Endometrial microvascular endothelial cells (primary cell): ENCODE measurements at regions not wholly inside any gene's neighbourhood (a gene's known extent, or its start where the extent isn't known, plus 50 kb on each side); places are given as distances from the start of the nearest gene placed in this dataset.
"Not testable (repeated sequence)": the region's sequence is repeated elsewhere in the genome, so short reads cannot be mapped to it uniquely, and the experiment has no call there.

ENCODE experiments used
- in situ Hi-C: cut with HindIII; loops from 2 replicates; pipeline ENCODE4 v1.10.0; 2017; ENCODE audit warnings: low sequenced_read_pairs, low pct_unique_long_range_greater_than_20kb; ENCODE audit errors: inconsistent ontology term

DNA sequence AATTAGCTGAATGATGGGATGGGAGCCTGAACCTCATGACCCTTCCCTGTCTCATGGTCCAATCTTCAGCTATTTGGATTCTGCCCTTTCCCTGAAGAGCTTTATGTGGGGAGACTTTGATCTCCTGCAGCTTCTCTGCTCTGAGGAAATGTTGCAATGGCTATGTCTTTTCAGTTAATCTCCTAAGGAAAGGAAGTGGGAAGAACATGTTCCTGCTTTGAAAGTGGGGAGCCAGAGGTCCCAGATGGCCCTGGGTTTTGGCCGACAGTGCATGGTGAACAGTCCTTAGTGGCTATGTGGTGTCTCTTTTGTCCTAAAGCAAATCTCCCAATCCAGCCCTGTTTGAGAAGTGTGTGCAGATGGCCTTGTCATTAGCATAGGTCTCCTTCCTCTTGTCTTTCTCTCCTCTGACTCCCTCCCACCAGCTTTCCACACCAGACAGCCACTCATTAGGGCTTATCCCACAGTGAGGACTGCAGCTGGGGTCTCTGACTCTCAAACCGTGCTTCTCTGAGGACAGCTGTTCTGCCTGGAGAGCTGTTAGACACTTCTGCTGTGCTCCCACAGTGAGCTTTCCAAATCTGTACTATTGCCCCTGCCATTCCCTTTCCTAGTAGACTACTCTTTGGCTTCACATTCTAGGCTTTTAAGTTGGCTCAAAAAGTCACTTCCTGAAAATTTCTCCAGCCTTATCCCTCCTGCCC is 365.8 kb upstream of the UMPS start:
- in situ Hi-C loops = no loop called here

DNA sequence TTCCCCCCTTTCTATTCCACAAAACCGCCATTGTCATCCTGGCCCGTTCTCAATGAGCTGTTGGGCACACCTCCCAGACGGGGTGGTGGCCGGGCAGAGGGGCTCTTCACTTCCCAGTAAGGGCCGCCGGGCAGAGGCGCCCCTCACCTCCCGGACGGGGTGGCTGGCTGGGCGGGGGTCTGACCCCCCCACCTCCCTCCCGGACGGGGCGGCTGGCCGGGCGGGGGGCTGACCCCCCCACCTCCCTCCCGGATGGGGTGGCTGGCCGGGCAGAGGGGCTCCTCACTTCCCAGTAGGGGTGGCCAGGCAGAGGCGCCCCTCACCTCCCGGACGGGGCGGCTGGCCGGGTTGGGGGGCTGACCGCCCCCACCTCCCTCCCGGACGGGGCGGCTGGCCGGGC is 363.6 kb upstream of the UMPS start:
- in situ Hi-C loops = not testable (repeated sequence)

DNA sequence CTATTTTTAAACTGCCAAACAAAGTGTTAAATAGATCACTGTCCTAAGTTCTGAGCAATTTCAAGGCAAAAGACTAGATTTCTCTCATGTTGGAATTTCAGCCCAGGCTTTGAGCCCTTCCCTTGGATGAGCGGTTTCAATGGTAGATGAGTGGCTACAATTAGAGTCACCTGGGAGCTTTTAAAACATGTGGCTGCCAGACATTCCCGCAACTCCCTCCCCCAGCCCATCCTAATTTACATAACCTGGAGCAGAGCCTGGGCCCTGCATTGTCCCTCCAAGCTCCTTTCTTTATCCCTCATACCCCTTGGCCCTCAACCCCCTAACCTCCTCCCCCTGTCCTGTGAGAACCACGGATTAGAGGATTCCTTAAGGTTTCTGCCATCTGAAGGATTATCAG is 357.5 kb upstream of the UMPS start:
- in situ Hi-C loops = no loop called here

DNA sequence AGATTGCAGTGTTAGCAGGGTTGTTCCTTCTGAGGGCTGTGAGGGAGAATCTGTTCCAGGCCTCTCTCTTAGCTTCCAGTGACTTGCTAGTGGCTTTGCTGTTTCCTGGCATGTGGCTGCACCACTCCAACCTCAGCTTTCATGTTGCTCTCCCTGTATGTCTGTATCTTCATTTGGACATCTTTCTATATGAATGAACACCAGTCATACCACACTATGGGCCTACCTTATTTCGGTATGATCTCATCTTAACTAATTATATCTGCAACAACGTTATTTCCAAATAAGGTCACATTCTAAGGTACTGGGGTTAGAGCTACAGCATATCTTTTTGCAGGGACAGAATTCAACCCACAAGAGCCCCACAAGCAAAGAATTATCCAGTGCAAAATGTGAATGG is 356.7 kb upstream of the UMPS start:
- in situ Hi-C loops = no loop called here

DNA sequence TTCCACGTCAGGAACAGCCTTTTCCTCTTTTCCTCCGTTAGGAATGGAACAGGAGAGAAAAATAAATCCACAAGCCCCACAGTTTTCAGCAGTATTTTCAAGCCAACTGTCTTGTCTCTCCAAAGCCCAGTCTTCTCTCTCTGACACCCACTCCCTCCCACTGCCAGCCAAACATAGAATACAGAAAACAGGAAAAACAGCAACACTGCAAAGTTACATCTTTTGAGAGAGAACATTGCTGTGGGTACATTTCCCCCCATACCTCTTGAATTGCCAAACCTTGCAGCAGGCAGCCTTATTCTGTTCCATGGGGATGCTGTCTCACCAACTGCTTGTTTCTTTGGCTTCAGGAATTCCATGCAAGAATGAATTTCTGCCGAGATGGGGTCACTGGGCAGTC is 355.7 kb upstream of the UMPS start:
- in situ Hi-C loops = no loop called here

DNA sequence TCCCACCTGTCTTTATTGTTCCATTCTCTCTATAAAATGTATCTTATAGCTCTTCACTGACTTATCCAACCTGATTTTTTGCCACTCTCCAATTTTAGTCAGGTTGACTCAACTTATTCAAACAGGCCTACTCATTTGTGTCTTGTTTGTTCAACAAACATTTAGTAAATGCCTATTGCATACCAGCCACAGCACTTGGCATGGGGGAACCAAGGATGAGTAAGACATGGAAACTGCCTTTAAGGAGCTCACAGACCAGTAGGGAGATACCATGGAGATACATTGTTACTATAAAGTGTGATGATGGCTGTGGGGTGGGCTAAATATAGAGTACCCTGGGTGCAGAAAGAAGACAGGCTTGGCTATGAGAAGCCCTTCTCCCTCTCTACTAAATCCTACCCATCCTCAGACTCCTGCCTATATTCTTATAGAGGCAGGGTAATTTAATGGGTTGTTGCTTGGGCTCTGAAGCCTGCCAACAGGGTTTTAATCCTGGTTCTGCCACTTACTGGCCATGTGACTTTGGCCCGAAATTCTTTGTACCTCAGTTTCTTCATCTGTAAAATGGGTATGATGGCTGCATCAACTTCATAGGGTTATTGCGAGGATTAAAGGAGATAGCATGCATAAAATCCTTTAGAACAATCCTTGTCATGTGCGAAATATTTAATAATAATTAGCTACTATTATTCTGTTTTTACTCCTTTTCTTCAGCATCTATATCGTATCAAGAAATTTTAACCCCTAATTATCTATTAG is 348.5 kb upstream of the UMPS start:
- in situ Hi-C loops = no loop called here

DNA sequence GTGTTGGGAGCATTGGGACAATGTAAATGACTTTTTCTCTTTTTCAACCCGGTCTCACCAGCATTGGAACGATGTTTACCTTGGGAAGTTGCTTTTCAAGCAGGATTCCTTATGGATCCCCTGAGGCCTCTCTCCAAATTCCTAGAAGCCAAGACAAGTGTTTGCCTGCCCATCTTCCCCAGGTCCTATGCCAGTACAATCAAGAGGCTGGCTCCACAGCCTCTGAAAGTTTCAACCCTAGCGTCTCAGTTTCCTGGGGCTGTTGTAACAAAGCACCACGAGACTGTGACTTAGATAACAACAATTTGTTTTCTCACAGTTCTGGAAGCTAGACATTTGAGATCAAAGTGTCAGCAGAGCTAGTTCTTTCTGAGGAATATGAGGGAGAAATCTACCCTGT is 347.2 kb upstream of the UMPS start:
- in situ Hi-C loops = no loop called here

DNA sequence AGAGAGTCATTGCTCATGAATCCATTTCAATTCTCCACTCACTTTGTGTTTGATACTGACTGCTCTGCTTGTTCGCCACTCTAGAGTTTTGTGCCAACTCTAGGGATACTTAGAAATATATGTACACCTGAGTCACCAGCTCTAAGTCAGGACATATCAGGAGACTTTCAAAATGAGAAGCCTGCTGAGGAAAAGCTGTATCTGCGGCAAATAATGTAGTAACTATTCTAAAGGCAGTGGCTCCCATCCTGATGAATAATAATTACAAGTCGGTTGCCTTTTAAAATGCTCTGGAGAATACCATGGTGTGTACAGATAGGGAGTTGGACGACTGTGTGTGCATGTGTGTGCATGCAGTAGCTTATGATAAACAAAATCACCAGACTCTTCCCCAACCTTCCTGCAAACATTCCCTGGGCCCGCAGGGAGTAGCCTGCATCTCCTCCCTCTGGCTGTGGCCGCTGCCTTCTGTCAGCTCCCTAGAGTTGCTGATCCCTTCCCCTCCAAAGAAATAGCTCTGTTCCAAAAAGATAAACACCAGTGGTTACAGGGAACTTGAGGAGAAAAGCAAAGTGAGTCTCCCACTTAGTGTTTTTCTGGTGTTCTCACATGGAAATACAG is 346.3 kb upstream of the UMPS start:
- in situ Hi-C loops = no loop called here

DNA sequence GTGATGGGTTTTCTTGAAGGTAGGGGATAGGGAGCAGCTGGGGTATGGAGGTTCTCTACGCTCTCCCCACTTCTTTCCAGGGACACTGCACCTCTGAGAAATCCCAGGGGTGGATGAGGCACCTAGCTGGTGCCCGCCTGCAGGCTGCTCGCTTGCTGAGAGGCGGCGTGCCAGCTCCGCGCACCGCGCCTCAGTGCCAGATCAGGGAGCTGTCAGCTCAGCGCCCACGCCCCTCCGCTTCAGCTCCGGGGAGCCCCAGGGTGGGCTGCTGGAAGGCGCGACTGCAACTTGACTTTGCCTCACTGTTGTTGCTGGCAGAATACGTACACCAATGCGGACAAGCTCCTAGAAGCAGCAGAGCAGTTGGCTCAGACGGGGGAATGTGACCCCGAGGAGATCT is 345.7 kb upstream of the UMPS start:
- in situ Hi-C loops = no loop called here

DNA sequence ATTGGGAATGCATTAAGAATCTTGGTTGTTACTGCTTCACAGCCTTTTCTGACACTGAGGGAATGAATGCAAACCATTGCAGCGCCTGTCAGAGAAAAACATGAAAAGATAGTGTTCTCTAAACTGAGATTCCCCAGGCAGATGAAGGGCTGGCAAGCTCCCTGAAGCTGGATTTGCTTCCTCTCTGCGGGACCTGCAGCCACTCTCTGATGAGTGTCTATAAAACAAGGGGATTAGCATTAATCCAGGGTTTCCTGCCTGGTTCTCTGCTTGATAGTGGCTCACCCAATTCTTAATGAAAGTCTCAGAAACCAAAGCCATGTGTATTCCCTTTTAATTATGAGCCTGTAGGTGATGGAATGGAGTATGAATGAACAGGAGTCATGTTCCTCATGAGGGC is 344.3 kb upstream of the UMPS start:
- in situ Hi-C loops = no loop called here

DNA sequence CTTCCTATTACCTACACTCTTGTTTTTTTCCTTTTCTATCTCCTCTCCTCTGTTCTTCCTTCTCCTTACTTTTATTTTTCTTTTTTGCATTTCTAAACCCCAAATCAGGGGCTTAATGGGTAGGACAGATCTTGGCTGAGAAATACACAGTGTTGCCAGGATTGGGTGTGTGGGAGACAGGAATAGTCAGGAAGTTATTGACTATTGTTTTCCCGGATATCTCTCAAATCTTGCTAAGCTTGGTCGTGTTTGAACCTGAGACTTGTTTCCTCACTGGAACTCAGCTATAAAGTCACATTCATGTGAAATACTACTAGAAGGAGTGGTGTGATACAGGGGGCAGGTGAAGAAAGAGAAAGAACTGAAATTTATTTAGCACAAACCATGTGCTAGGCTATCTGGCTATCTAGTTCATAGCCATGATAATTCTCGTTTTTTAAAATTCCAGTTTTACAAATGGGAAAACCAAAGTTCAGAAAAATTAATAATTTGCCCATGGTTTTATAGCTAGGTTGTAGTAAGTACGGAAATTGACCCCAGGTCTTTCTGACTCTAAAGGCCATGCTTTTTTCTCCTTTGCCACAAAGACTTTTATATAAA is 343.2 kb upstream of the UMPS start:
- in situ Hi-C loops = no loop called here

DNA sequence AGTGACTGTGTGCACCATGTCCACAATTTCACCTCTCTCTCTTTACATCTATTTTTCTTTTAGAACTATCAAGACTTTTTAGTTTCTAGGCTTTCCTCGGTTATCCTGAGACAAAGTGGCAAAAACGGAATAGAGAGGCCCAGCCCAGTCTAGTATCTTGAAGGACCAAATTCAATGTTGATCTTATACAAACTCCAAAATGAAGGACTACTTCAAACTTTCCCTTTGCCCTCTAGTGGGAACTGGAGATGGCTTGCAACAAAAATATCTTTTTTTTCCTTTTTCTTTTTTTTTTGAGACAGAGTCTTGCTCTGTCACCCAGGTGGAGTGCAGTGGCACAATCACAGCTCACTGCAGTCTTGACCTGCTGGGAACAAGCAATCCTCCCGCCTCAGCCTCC is 338.5 kb upstream of the UMPS start:
- in situ Hi-C loops = no loop called here

DNA sequence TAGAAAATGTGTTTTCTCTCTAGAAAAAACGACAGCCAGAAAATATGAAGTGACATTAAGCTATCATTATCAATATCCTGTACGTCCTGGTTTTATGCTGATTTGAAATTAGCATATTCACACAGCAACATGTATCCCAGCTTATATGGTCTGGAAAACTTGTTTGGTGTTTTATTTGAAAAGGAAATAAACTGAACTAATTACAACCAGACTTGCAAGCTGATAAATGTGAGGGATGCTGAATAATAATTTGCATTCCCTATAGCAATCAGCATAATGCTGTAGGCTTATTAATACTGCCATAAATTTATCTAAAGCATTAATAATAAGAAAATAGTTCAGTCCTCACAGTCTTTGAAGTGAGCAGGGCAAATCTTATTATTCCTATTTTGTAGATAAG is 336.9 kb upstream of the UMPS start:
- in situ Hi-C loops = no loop called here

DNA sequence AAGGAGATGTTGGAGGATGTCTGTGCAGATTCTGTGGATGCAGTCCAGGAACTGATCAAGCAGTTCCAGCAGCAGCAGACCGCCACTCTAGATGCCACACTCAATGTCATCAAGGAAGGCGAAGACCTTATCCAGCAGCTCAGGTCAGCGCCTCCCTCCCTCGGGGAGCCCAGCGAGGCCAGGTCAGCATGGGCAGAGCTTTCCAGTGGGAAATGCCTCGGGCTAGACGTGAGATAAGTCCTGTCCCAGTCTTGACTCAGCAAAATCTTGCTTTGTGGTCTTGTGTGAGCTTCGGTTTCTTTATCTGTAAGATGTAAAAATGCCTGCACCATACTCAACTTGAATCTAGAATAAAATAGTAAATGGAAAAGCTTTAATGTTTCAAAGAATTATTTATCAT is 335.1 kb upstream of the UMPS start:
- in situ Hi-C loops = no loop called here

DNA sequence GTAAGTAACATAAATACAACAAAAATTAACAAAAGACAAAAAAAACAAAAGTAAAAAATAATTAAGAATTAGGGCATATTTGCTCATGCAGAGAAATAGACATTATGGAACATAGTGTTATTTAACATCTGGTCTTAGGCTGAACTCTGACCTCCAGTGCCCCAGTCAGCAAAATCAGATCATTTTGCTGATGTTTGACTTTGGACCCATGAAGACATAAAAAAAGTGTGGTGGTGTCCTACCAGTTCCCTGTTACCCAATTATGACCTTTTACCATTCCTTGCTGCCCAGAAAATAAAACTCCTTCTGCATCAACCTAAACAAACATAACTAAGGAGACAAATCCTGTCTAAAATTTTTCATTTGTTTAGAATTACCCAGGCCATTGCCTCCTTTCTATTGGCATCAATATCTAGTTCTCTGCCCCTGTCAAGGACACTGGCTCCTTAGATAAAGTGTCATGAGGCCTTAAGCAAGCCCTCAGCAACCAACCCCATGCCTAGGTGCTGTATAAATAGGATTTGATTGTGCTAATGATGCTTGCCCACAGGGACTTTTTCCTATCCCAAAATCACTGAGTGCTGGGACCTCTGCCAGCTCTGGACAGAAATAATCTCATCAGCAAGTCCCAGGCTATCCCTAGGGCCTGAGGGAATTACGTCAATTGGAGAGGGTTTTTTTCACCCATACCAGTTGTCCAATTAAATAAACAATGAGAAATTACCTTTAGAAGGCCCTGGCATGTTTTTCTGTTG is 334.5 kb upstream of the UMPS start:
- in situ Hi-C loops = no loop called here

DNA sequence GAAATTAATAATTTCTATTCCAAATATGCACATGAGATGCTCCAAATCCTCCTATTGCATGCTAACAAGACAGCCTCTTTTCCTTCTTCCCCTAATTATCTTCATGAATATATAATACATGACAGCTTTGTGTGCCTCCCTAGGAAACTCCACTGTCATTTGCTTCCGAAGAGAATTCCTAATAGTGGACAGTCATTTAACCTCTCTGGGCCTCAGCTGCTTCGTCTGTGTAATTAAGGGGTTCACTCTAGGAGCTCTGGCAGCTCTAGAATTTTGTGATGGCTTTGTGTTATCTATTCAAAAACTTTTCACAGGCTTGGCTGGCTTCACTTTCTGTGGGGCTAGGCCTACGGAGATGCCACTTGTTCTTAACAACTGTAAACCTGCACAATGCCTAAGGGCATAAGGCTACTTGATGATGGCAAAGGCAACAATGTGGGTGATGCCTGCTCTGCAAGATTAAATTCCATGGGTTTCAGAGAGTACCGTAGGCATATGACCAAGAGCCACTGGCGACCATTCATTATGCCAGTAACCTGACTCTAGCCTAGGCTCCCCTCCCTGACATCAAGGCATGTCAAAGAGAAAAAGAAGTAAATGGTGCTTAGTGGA is 333.8 kb upstream of the UMPS start:
- in situ Hi-C loops = no loop called here

DNA sequence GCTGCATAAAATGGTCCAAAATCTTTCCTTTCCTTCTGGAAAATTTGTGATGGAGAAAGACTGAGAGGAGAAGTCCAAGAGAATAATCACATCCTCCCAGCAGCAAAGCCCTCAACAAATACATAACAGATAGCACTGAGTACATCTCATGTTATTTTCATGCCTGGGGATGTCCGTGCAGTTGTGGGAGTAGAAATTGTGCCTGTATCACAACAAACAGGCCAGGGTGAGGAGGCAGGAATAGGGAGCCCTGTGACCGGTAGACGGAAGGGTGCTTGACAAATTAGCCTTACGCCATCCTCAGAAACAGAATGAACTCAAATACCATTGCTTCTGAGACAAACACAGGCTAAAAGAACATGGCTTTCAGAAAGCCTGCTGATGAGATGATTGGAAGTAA is 333.2 kb upstream of the UMPS start:
- in situ Hi-C loops = no loop called here

DNA sequence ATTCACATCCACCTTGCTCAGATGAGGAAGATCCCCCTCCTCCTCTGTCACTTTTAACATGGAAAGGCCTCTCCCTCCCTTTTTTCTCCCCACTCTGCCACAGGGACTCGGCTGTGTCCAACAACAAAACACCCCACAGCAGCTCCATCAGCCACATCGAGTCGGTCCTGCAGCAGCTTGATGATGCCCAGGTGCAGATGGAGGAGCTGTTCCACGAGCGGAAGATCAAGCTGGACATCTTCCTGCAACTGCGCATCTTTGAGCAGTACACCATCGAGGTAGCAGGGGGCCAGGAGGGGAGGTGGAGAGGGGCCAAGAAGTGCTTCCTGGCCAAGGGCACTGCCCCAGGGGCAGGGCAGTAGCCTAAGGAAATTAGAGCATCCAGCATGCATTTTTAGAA is 331.7 kb upstream of the UMPS start:
- in situ Hi-C loops = no loop called here

DNA sequence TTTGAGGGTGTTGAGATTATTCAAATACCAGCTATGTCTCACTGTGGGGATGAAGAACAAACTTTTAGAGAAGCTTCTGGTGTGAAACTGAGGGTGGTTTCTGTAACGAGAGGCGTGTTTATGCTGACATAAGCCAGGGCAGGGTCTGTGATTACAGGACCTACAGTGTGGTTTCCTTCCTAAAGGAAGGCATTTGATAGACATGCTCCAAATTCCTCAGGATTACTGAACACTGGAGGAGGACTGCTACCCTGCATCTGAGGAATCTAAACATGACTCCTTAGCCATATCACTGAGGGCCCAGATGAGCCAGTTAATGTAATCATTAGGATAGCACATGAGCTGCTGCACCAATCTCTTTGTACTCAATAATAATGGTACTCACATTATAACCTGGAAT is 328.4 kb upstream of the UMPS start:
- in situ Hi-C loops = no loop called here
